ENCODE measurements at regions not wholly inside any gene's neighbourhood (a gene's known extent, or its start where the extent isn't known, plus 50 kb on each side); places are given as distances from the start of the nearest gene placed in this dataset.

GRCh38 chr12:78501825-78502224 lies 362.7 kb upstream of the SYT1 start:
- Histone ChIP-seq H3K4me3 (no peak overlapping the region), H3K9me3 (no peaks in the 10 kb centered on the region), H3K27me3 (no peaks in the 10 kb centered on the region), H3K27ac (no peak overlapping the region), H3K36me3 (no peaks in the 10 kb centered on the region), H3K4me1 (no peaks in the 10 kb centered on the region)
- no peak for TF ChIP-seq POLR2A (IDR thresholded peaks at IDR 0.05)
- TF ChIP-seq EP300 (IDR thresholded peaks at IDR 0.05): no peak
- TF ChIP-seq CTCF (IDR thresholded peaks at IDR 0.05): no peak
- DNase-seq (ENCODE audit: low spot score in 2 of 2): no peak
- WGBS, 2 donors: 87 to 90% methylated on average over 2 of the region's 2 CpGs

- no peaks in the 10 kb centered on the region for H3K4me1 ChIP-seq
- no peaks in the 10 kb centered on the region for H3K36me3 ChIP-seq
- H3K27me3 ChIP-seq: no peaks in the 10 kb centered on the region
- DNase-seq (ENCODE audit: low spot score in 2 of 2): no peak
- 80 to 85% methylated on average over 3 to 4 of the region's 4 CpGs for WGBS, 2 donors
- no peak overlapping the region for H3K27ac ChIP-seq
- no peak overlapping the region for H3K4me3 ChIP-seq
- TF ChIP-seq CTCF (IDR thresholded peaks at IDR 0.05): no peak
- TF ChIP-seq EP300 (IDR thresholded peaks at IDR 0.05): no peak
- TF ChIP-seq POLR2A (IDR thresholded peaks at IDR 0.05): no peak
- peaks cover 0 to 6% (median 0%) of the 10 kb centered on the region in 4 donors for H3K9me3 ChIP-seq
Observed at GRCh38 chr12:78519422-78519821, 345.2 kb upstream of the SYT1 start.

DNA sequence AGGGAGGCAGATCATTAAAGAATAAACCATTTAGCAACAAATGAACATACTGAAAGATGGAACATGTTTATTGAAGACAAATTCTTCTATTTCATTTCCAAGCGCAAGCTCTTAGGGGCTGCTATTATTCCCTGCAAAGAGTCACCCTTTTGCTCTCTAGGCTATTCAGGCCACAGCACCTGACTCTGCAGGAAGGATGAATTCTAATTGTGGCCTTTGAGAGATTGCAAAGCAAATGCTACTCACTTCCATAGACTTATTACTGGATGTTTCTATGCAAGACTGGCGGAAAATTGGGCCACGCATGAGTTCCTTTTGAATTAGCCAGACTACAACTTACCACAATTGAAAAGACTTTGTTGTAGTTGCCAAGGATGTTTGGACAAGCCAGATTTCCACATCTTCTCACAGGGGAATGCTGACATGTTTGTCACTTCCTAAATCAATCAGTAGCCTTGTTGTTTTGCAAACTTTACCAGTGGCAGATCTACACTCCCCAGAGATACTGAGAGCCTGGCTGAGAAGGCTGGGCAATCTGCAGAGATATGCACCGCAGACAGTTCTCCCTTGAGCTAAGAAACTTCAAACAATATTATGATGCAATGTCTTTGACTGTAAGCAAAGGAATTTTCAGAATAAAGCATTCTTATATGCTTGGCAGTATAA lies 334.3 kb upstream of the SYT1 start:
- Histone ChIP-seq H3K27me3 (no peaks in the 10 kb centered on the region), H3K4me1 (no peaks in the 10 kb centered on the region), H3K4me3 (no peak overlapping the region), H3K9me3 (no peaks in the 10 kb centered on the region), H3K36me3 (no peaks in the 10 kb centered on the region), H3K27ac (no peak overlapping the region)
- no peak for TF ChIP-seq CTCF (IDR thresholded peaks at IDR 0.05)
- TF ChIP-seq EP300 (IDR thresholded peaks at IDR 0.05): no peak
- no peak for TF ChIP-seq POLR2A (IDR thresholded peaks at IDR 0.05)
- no peak for DNase-seq (ENCODE audit: low spot score in 2 of 2)
- WGBS, 2 donors: 54 to 61% methylated on average over 4 of the region's 4 CpGs

- H3K4me1 ChIP-seq: no peaks in the 10 kb centered on the region
- no peaks in the 10 kb centered on the region for H3K9me3 ChIP-seq
- no peak overlapping the region for H3K27ac ChIP-seq
- TF ChIP-seq EP300 (IDR thresholded peaks at IDR 0.05): no peak
- no peak for TF ChIP-seq POLR2A (IDR thresholded peaks at IDR 0.05)
- TF ChIP-seq CTCF (IDR thresholded peaks at IDR 0.05): no peak
- DNase-seq (ENCODE audit: low spot score in 2 of 2): no peak
- H3K36me3 ChIP-seq: no peaks in the 10 kb centered on the region
- H3K27me3 ChIP-seq: no peaks in the 10 kb centered on the region
- 46% methylated on average over 2 of the region's 2 CpGs for whole genome bisulfite sequencing, 2 donors
- H3K4me3 ChIP-seq: no peak overlapping the region
Observed at GRCh38 chr12:78531831-78532458, 332.6 kb upstream of the SYT1 start.

DNA sequence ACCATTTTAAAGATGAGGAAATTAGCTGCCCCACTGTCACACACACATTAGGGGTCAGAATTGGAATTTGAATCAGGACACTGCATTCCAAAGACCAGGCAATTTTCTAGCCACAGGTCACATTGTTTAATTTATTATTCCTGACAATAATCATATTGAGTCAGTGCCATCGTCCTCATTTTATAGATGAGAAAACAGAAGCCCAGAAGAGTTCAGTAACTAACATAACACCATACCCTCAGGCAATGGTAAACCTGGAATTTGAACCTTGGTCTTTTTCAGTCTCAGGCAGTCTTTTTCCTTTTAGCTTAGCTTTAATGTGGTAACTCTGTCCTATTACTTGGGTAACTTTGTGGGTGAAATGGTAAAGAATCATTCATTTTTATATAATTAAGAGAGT lies 330.3 kb upstream of the SYT1 start:
- DNase-seq (ENCODE audit: low spot score in 2 of 2): no peak
- WGBS, 2 donors: 45 to 60% methylated on average over 1 of the region's 1 CpG
- no peak for TF ChIP-seq POLR2A (IDR thresholded peaks at IDR 0.05)
- TF ChIP-seq EP300 (IDR thresholded peaks at IDR 0.05): no peak

More for the DNA sequence above, 330.3 kb upstream of the SYT1 start:
- no peak overlapping the region for H3K27ac ChIP-seq
- H3K9me3 ChIP-seq: no peaks in the 10 kb centered on the region
- H3K36me3 ChIP-seq: no peaks in the 10 kb centered on the region
- no peaks in the 10 kb centered on the region for H3K27me3 ChIP-seq
- H3K4me1 ChIP-seq: no peaks in the 10 kb centered on the region
- H3K4me3 ChIP-seq: no peak overlapping the region
